ENCODE measurements at regions not wholly inside any gene's neighbourhood (a gene's known extent, or its start where the extent isn't known, plus 50 kb on each side); places are given as distances from the start of the nearest gene placed in this dataset.

GRCh38 chr7:26437003-26437532 is 145.4 kb downstream of the SNX10 start:
- TF ChIP-seq, protein P1, sequence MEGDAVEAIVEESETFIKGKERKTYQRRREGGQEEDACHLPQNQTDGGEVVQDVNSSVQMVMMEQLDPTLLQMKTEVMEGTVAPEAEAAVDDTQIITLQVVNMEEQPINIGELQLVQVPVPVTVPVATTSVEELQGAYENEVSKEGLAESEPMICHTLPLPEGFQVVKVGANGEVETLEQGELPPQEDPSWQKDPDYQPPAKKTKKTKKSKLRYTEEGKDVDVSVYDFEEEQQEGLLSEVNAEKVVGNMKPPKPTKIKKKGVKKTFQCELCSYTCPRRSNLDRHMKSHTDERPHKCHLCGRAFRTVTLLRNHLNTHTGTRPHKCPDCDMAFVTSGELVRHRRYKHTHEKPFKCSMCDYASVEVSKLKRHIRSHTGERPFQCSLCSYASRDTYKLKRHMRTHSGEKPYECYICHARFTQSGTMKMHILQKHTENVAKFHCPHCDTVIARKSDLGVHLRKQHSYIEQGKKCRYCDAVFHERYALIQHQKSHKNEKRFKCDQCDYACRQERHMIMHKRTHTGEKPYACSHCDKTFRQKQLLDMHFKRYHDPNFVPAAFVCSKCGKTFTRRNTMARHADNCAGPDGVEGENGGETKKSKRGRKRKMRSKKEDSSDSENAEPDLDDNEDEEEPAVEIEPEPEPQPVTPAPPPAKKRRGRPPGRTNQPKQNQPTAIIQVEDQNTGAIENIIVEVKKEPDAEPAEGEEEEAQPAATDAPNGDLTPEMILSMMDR (IDR thresholded peaks at IDR 0.05), result no peak
- H3K27ac ChIP-seq, result no peak overlapping the region
- H3K4me1 ChIP-seq, result no peaks in the 10 kb centered on the region
- H3K9me3 ChIP-seq, result no peaks in the 10 kb centered on the region
- no peak for DNase-seq (ENCODE audit: low spot score in 2 of 2)
- no peak overlapping the region for H3K4me3 ChIP-seq
- H3K27me3 ChIP-seq, result no peaks in the 10 kb centered on the region
- no peaks in the 10 kb centered on the region for H3K36me3 ChIP-seq
- intact Hi-C loops (cut with DNase I), result no loop called here

DNA sequence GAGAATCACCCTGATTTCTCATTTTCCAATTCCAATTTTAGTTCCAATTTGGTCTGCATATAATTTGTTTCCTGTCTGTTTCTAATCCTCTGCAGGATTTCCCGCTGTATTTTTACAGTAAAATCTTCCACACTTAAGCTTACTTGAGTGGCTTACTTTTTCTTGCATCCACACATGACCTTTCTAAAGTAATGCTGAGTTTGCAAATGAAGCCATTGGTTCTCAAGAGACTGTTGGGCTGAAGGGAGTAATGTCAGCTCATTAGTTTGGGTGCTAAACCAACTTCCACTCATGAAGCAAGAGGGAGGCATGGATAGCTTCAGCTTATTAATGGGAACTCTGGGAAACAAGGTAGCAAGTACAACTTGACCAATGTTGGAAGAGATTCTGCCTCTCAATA is 146.4 kb downstream of the SNX10 start:
- no peaks in the 10 kb centered on the region for H3K36me3 ChIP-seq
- no peak overlapping the region for H3K27ac ChIP-seq
- intact Hi-C loops (cut with DNase I), result no loop called here
- H3K4me3 ChIP-seq, result no peak overlapping the region
- H3K9me3 ChIP-seq, result no peaks in the 10 kb centered on the region
- DNase-seq (ENCODE audit: low spot score in 2 of 2), result no peak
- H3K27me3 ChIP-seq, result no peaks in the 10 kb centered on the region
- TF ChIP-seq, protein P1 (IDR thresholded peaks at IDR 0.05), result no peak
- H3K4me1 ChIP-seq, result no peaks in the 10 kb centered on the region

GRCh38 chr7:26439521-26440232 is 148.0 kb downstream of the SNX10 start:
- no peaks in the 10 kb centered on the region for H3K4me1 ChIP-seq
- H3K27ac ChIP-seq, result no peak overlapping the region
- no peaks in the 10 kb centered on the region for H3K9me3 ChIP-seq
- DNase-seq (ENCODE audit: low spot score in 2 of 2), result no peak
- no peaks in the 10 kb centered on the region for H3K27me3 ChIP-seq
- no peak overlapping the region for H3K4me3 ChIP-seq
- no peaks in the 10 kb centered on the region for H3K36me3 ChIP-seq
- intact Hi-C loops (cut with DNase I), result no loop called here
- TF ChIP-seq, protein P1 (IDR thresholded peaks at IDR 0.05), result no peak

DNA sequence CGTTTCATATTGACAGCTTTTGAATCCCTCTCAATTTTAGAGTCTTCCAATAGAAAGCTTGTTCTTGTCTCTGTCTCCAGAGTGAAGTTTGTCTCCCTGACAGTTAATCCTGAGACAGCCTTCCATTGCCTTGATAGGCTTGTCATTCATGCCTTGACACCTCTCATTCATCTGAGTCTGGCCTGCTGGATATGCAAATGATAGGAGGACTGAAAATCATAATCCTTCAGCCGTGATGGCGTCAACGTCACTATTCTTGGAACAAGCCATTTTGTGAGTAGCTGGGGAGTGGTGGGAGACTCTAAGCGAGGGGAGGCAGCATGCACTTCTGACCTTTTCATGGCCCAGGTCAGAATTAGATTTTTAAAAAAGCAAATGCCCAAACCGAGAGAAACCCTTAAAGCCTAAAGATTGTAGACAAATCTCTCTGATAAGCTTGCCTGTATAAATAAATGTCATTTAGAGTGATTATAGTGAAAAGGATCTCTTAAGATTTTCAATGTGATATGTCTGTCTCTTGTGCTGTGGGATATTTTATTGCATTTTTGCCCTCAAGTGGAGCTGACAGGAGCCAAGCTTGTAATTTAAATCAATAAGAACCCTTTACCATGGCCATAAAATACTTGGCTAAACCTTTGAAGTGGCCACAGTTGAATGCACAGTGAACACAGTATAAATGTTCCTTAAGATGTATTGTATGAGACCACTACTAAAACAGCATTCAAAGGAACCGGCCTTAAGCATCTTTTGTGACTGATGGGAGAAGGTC is 148.8 kb downstream of the SNX10 start:
- DNase-seq (ENCODE audit: low spot score in 2 of 2), result no peak
- Histone ChIP-seq H3K4me1 (no peaks in the 10 kb centered on the region), H3K36me3 (no peaks in the 10 kb centered on the region), H3K27ac (no peak overlapping the region), H3K4me3 (no peak overlapping the region), H3K27me3 (no peaks in the 10 kb centered on the region), H3K9me3 (no peaks in the 10 kb centered on the region)
- TF ChIP-seq, protein P1 (IDR thresholded peaks at IDR 0.05), result no peak
- intact Hi-C loops (cut with DNase I), result no loop called here

DNA sequence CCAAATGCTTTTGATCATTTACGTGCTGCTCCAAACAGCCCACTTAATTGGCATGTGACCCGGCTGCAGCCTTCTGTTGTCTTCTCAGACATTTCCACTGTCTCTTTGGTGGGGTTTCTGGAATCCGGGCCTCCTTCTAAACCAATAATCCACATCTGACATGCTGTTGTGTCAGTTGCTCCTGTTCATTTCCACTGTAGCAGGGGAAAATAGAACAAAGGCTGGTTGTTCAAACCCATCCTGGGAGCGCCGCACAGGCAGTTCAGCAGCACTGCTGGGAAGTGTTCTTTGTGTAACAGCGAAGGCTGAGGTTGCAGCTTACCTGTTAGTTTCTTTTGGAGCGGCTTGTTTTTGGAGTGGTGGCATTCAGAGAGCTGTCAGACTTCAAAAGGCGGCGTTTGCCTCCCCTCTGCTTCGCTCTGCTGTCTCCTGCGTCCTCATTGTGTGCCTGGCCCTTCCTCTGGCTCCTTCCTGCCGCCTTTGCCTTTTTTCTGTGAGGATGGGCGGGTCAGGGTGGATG is 149.4 kb downstream of the SNX10 start:
- DNase-seq (ENCODE audit: low spot score in 2 of 2), result no peak
- no peaks in the 10 kb centered on the region for H3K4me1 ChIP-seq
- H3K27me3 ChIP-seq, result no peaks in the 10 kb centered on the region
- no peak overlapping the region for H3K27ac ChIP-seq
- TF ChIP-seq, protein P1 (IDR thresholded peaks at IDR 0.05), result no peak
- no peaks in the 10 kb centered on the region for H3K9me3 ChIP-seq
- intact Hi-C loops (cut with DNase I), result no loop called here
- H3K36me3 ChIP-seq, result no peaks in the 10 kb centered on the region
- no peak overlapping the region for H3K4me3 ChIP-seq
